HCT116 (cell line): ENCODE measurements at regions not wholly inside any gene's neighbourhood (a gene's known extent, or its start where the extent isn't known, plus 50 kb on each side); places are given as distances from the start of the nearest gene placed in this dataset.

Experiments
- POLR2AphosphoS5 ChIP-seq: IDR thresholded peaks from 2 replicates; pipeline ENCODE4 v1.6.1; 2011; ENCODE audit warnings: mild to moderate bottlenecking, low read depth, low read length, moderate library complexity
- TF ChIP-seq, protein P1 (sequence below), 3 experiments: fragments of 200-600 bp in 1 of 3; sonication (generic) in 1 of 3; IDR thresholded peaks in 2 of 3; conservative IDR thresholded peaks in 1 of 3; 2 replicates each; pipeline ENCODE4 v1.5.1; 2012 to 2017; ENCODE audit warnings: low read depth in 2 of 3, low read length in 2 of 3, antibody characterized with exemption in 1 of 3, borderline replicate concordance in 1 of 3, control low read depth in 1 of 3, mild to moderate bottlenecking in 1 of 3, mixed read lengths in 1 of 3, mixed run types in 1 of 3, moderate library complexity in 1 of 3; ENCODE audit not compliant: insufficient read depth in 1 of 3

DNA sequence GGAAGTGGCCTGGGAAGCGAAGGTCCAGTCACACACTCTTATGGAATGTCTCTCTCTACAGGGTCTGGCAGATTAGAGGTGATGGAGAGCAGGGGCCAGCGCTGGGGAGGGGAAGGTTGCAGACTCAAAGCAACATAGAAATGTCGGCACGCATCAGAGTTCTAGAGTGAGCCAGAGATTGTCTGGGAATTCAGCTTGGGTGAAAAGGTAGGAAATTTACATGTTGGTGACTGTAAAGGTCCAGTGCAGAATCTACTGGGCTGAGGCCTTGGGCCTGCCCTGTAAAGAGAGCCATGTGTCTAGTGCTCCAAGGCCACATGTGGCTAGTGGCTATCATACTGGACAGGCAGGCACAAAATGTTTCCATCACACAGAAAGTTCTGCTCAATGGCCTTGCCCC is 80.8 kb downstream of the FOXA2 start:
- no peak for TF ChIP-seq POLR2AphosphoS5
- TF ChIP-seq, protein P1, sequence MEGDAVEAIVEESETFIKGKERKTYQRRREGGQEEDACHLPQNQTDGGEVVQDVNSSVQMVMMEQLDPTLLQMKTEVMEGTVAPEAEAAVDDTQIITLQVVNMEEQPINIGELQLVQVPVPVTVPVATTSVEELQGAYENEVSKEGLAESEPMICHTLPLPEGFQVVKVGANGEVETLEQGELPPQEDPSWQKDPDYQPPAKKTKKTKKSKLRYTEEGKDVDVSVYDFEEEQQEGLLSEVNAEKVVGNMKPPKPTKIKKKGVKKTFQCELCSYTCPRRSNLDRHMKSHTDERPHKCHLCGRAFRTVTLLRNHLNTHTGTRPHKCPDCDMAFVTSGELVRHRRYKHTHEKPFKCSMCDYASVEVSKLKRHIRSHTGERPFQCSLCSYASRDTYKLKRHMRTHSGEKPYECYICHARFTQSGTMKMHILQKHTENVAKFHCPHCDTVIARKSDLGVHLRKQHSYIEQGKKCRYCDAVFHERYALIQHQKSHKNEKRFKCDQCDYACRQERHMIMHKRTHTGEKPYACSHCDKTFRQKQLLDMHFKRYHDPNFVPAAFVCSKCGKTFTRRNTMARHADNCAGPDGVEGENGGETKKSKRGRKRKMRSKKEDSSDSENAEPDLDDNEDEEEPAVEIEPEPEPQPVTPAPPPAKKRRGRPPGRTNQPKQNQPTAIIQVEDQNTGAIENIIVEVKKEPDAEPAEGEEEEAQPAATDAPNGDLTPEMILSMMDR (IDR thresholded peaks at IDR 0.05 in 2 of 3, conservative IDR thresholded peaks at IDR 0.05 in 1 of 3; ENCODE audit: borderline replicate concordance in 1 of 3, insufficient read depth in 1 of 3, low read depth in 2 of 3, low read length in 2 of 3), result no peak
